GM23248 (cell line): ENCODE measurements at regions not wholly inside any gene's neighbourhood (a gene's known extent, or its start where the extent isn't known, plus 50 kb on each side); places are given as distances from the start of the nearest gene placed in this dataset.

Experiments
- EZH2 ChIP-seq: fragments of 200-600 bp; sonication (generic); IDR thresholded peaks from 2 replicates; pipeline ENCODE4 v1.6.1; 2018; ENCODE audit warnings: antibody characterized with exemption, mild to moderate bottlenecking; ENCODE audit not compliant: insufficient read depth, poor library complexity, severe bottlenecking
- EZH2phosphoT487 ChIP-seq: fragments of 200-600 bp; sonication (generic); IDR thresholded peaks from 2 replicates; pipeline ENCODE4 v1.6.1; 2018; ENCODE audit warnings: antibody characterized with exemption, moderate library complexity, mild to moderate bottlenecking, low read depth; ENCODE audit not compliant: insufficient read depth

DNA sequence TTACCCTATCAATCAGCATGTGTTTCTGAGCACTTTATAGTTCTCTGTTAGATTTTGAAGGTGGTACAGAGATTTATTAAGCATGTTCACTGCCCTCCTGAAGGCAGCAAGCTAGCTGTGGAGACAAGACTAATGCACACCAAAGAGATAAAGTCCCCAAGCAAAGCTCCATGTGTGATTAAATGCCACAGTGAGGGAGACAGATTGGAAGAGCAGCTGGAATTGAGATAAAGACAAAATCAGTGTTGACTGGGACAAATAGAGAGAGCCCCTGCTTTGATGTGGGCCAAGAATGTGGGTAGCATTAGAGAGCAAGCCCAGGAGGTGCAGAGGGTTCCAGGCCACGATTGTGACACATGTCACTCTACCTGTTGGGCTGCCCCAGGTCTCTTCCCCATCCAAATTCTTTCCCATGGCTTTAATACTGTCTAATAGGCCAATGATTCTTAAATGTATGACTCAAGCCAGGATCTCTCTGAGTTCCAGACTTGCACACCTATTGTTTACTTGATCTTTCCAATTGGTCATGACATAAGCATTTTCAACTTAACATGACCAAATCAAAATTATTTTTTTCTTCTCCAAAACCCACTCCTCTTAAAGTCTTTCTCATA, 60.1 kb upstream of the ZC3H12C start:
- TF ChIP-seq EZH2, result no peak
- TF ChIP-seq EZH2phosphoT487, result no peak
